Retinal pigment epithelial cell (primary cell): ENCODE measurements at regions not wholly inside any gene's neighbourhood (a gene's known extent, or its start where the extent isn't known, plus 50 kb on each side); places are given as distances from the start of the nearest gene placed in this dataset.

ENCODE experiments used
- DNase-seq: peaks from one replicate; pipeline ENCODE4 v3.0.0-alpha.2; 2010; ENCODE audit warnings: low read depth
- H3K4me3 ChIP-seq: 2 replicates; pipeline ENCODE4 v1.5.1; 2011; ENCODE audit warnings: mild to moderate bottlenecking, low read length, control low read depth, moderate library complexity
- CTCF ChIP-seq: conservative IDR thresholded peaks from 2 replicates; pipeline ENCODE4 v1.5.1; 2011; ENCODE audit warnings: low read depth, low read length, control low read depth, inconsistent platforms

- H3K4me3 ChIP-seq = no peak overlapping the region
- no peak for TF ChIP-seq CTCF
- no peak for DNase-seq
Observed at GRCh38 chr12:124627956-124628355, 60.5 kb upstream of the NCOR2 start.

- no peak for TF ChIP-seq CTCF
Observed at GRCh38 chr12:124626971-124627411, 59.6 kb upstream of the NCOR2 start.

GRCh38 chr12:124625867-124626675 is 58.7 kb upstream of the NCOR2 start:
- DNase-seq = no peak
- H3K4me3 ChIP-seq = no peak overlapping the region
- no peak for TF ChIP-seq CTCF

More at GRCh38 chr12:124626971-124627411, 59.6 kb upstream of the NCOR2 start:
- no peak overlapping the region for H3K4me3 ChIP-seq
- DNase-seq = no peak

- no peak for TF ChIP-seq CTCF
- DNase-seq = no peak
- H3K4me3 ChIP-seq = no peak overlapping the region
Observed at GRCh38 chr12:124624823-124625222, 57.4 kb upstream of the NCOR2 start.

GRCh38 chr12:124623344-124624035 is 56.1 kb upstream of the NCOR2 start:
- no peak for TF ChIP-seq CTCF
- no peak overlapping the region for H3K4me3 ChIP-seq
- DNase-seq = no peak

GRCh38 chr12:124622764-124623163 is 55.4 kb upstream of the NCOR2 start:
- TF ChIP-seq CTCF = no peak

GRCh38 chr12:124622331-124622730 is 54.9 kb upstream of the NCOR2 start:
- TF ChIP-seq CTCF = no peak
- no peak for DNase-seq
- H3K4me3 ChIP-seq = no peak overlapping the region

More at GRCh38 chr12:124622764-124623163, 55.4 kb upstream of the NCOR2 start:
- DNase-seq = no peak
- no peak overlapping the region for H3K4me3 ChIP-seq
